IMR-90 (cell line): ENCODE measurements at regions not wholly inside any gene's neighbourhood (a gene's known extent, or its start where the extent isn't known, plus 50 kb on each side); places are given as distances from the start of the nearest gene placed in this dataset.

Experiments used
- ATAC-seq: fragments of 200-7000 bp; cut with Tn5 transposase; 2 replicates; pipeline ENCODE4 v1.9.1; 2020; ENCODE audit warnings: low read depth, mild to moderate bottlenecking, moderate library complexity
- BruUV-seq: library from RNA; stranded (reverse); fragments of 400-500 nt; replicated peaks from 2 replicates; lab custom pipeline; 2021; lab: Mats Ljungman, UMichigan
- CTCF ChIA-PET: fragments of 300-600 bp; formaldehyde crosslinking; extraction: SDS; loops from one replicate; lab custom pipeline; 2021; ENCODE audit warnings: antibody characterized with exemption; lab: Yijun Ruan, JAX
- POLR2A ChIA-PET: fragments of 300-600 bp; sonication (Branson Sonifier 250); formaldehyde crosslinking; loops from one replicate; lab custom pipeline; 2022; ENCODE audit warnings: antibody characterized with exemption; ENCODE audit not compliant: unreplicated experiment; lab: Charles Lee
- DNase-seq: peaks from one replicate; pipeline ENCODE4 v3.0.0; 2013
- H2AFZ ChIP-seq: replicated peaks from 2 replicates; pipeline ENCODE3; 2013; ENCODE audit warnings: low read length, mild to moderate bottlenecking; ENCODE audit not compliant: poor library complexity
- H2AK5ac ChIP-seq: 2 replicates; pipeline ENCODE4 v1.6.1; 2013; ENCODE audit warnings: low read depth, low read length, inconsistent platforms
- H2AK9ac ChIP-seq: replicated peaks from 2 replicates; pipeline ENCODE3; 2013; ENCODE audit warnings: mild to moderate bottlenecking, low read depth, low read length, moderate library complexity; ENCODE audit not compliant: poor library complexity
- H2BK120ac ChIP-seq: 2 replicates; pipeline ENCODE4 v1.6.1; 2013; ENCODE audit warnings: low read depth, low read length, inconsistent platforms
- H2BK15ac ChIP-seq: 3 replicates; pipeline ENCODE4 v1.6.1; 2013; ENCODE audit warnings: low read depth, low read length, inconsistent platforms
- H2BK20ac ChIP-seq: 2 replicates; pipeline ENCODE4 v1.6.1; 2013; ENCODE audit warnings: low read depth, mild to moderate bottlenecking, inconsistent platforms, low read length, moderate library complexity
- H2BK5ac ChIP-seq: 2 replicates; pipeline ENCODE4 v1.6.1; 2013; ENCODE audit warnings: mild to moderate bottlenecking, low read depth, low read length, inconsistent platforms; ENCODE audit not compliant: poor library complexity, severe bottlenecking
- H3K14ac ChIP-seq: replicated peaks from 2 replicates; pipeline ENCODE4 v1.6.1; 2013; ENCODE audit warnings: low read depth, low read length, inconsistent platforms
- H3K18ac ChIP-seq: 2 replicates; pipeline ENCODE4 v1.6.1; 2013; ENCODE audit warnings: low read depth, low read length, control low read depth
- H3K23ac ChIP-seq: 2 replicates; pipeline ENCODE4 v1.6.1; 2013; ENCODE audit warnings: low read depth, low read length, inconsistent platforms
- H3K27ac ChIP-seq: 2 replicates; pipeline ENCODE4 v1.5.1; 2013; ENCODE audit warnings: mild to moderate bottlenecking, control low read depth, low read length; ENCODE audit not compliant: insufficient read depth
- H3K27me3 ChIP-seq: 2 replicates; pipeline ENCODE4 v1.6.1; 2013; ENCODE audit warnings: low read length; ENCODE audit not compliant: control insufficient read depth, insufficient read depth
- H3K36me3 ChIP-seq: 2 replicates; pipeline ENCODE4 v1.6.1; 2013; ENCODE audit warnings: low read length, mixed read lengths; ENCODE audit not compliant: control insufficient read depth, insufficient read depth
- H3K4ac ChIP-seq: 2 replicates; pipeline ENCODE4 v1.6.1; 2013; ENCODE audit warnings: low read depth, low read length, inconsistent platforms
- H3K4me1 ChIP-seq: 2 replicates; pipeline ENCODE4 v1.6.1; 2013; ENCODE audit warnings: low read length, mixed read lengths; ENCODE audit not compliant: control insufficient read depth, insufficient read depth
- H3K4me2 ChIP-seq: 2 replicates; pipeline ENCODE4 v1.6.1; 2013; ENCODE audit warnings: low read depth, mild to moderate bottlenecking, control low read depth, low read length, moderate library complexity
- H3K4me3 ChIP-seq: 2 replicates; pipeline ENCODE4 v1.5.1; 2013; ENCODE audit warnings: low read depth, mild to moderate bottlenecking, control low read depth, low read length, moderate library complexity; ENCODE audit not compliant: insufficient read depth
- H3K56ac ChIP-seq: 2 replicates; pipeline ENCODE4 v1.6.1; 2013; ENCODE audit warnings: low read length, inconsistent platforms; ENCODE audit not compliant: insufficient read depth; ENCODE audit errors: extremely low read depth
- H3K79me1 ChIP-seq, 2 experiments: 2 replicates each; pipeline ENCODE4 v1.6.1; 2013; ENCODE audit warnings: low read length in 2 of 2, inconsistent platforms in 1 of 2, low read depth in 1 of 2
- H3K9ac ChIP-seq: 2 replicates; pipeline ENCODE4 v1.6.1; 2013; ENCODE audit warnings: low read depth, low read length, control low read depth
- H3K9me1 ChIP-seq: 2 replicates; pipeline ENCODE4 v1.6.1; 2013; ENCODE audit warnings: low read length, inconsistent platforms; ENCODE audit not compliant: insufficient read depth
- H3K9me3 ChIP-seq: 2 replicates; pipeline ENCODE4 v1.6.1; 2013; ENCODE audit warnings: low read length; ENCODE audit not compliant: control insufficient read depth, insufficient read depth
- H4K20me1 ChIP-seq: 2 replicates; pipeline ENCODE4 v1.6.1; 2013; ENCODE audit warnings: low read length, inconsistent platforms; ENCODE audit not compliant: insufficient read depth
- H4K5ac ChIP-seq: 2 replicates; pipeline ENCODE4 v1.6.1; 2013; ENCODE audit warnings: mild to moderate bottlenecking, low read depth, low read length, control low read depth
- H4K8ac ChIP-seq, 2 experiments: 2 replicates each; pipeline ENCODE4 v1.6.1; 2013; ENCODE audit warnings: low read depth in 2 of 2, low read length in 2 of 2, control low read depth in 1 of 2, inconsistent platforms in 1 of 2
- H4K91ac ChIP-seq: 2 replicates; pipeline ENCODE4 v1.6.1; 2013; ENCODE audit warnings: low read depth, low read length, inconsistent platforms; ENCODE audit not compliant: insufficient read depth
- BHLHE40 ChIP-seq: fragments of 150-350 bp; IDR thresholded peaks from 2 replicates; pipeline ENCODE4 v1.6.1; 2016; ENCODE audit warnings: mild to moderate bottlenecking, low read depth, low read length
- WGBS, 2 experiments: methylation state at CpG; one replicate each; pipeline versions ENCODE4 v1.1.5 to v1.1.7; 2013; ENCODE audit warnings: missing lambda C conversion rate in 2 of 2; ENCODE audit not compliant: insufficient read length in 1 of 2; ENCODE audit errors: extremely low coverage in 2 of 2; 5-methylcytosine and 5-hydroxymethylcytosine counted together
- dilution Hi-C: fragments of 300-500 bp; cut with HindIII; formaldehyde crosslinking; loops from one replicate; pipeline ENCODE4 v1.14.3; 2018; ENCODE audit warnings: low sequenced_read_pairs; ENCODE audit not compliant: unreplicated experiment
- in situ Hi-C: fragments of 300-500 bp; cut with MboI; formaldehyde crosslinking; loops from 3 replicates; pipeline ENCODE4 v1.14.3; 2019; ENCODE audit warnings: low sequenced_read_pairs, inconsistent platforms, mixed read lengths
- intact Hi-C: fragments of 100-400 bp; cut with micrococcal nuclease; formaldehyde crosslinking; loops from 2 replicates; pipeline ENCODE4 v1.10.0; 2022

DNA sequence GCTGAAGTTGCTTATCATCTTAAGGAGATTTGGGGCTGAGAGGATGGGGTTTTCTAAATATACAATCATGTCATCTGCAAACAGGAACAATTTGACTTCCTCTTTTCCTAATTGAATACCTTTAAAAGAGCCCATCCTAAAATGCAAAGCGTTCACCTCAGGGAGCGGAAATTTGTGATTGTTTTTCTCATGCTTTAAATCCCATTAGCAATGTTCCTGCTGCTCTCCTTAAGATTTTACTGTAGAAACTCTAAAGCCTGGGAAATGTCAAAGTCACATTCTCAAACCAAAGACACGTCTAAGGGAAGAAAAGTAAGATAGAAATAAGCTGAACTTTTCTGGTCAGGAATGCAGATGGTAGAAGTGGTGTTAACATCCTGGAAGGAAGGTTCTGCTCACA, 285.8 kb upstream of the MAP2 start:
- H4K20me1 ChIP-seq = no peaks in the 10 kb centered on the region
- no peak overlapping the region for H3K14ac ChIP-seq
- TF ChIP-seq BHLHE40 = no peak
- H3K27ac ChIP-seq = no peak overlapping the region
- H2BK5ac ChIP-seq = no peak overlapping the region
- no TSS peak for BruUV-seq
- no peak overlapping the region for H4K8ac ChIP-seq
- H3K4ac ChIP-seq = no peak overlapping the region
- ChIA-PET CTCF (no interaction called here), POLR2A (no interaction called here)
- H4K5ac ChIP-seq = no peak overlapping the region
- H2AK5ac ChIP-seq = no peak overlapping the region
- in situ Hi-C loops (no loop called here), intact Hi-C loops (no loop called here), dilution Hi-C loops (no loop called here)
- no peak overlapping the region for H3K4me2 ChIP-seq
- H2BK20ac ChIP-seq = no peak overlapping the region
- 0 out of 2 replicates have a peak, but pooled peaks cover 3% of the 10 kb centered on the region for H3K9me3 ChIP-seq
- H2BK120ac ChIP-seq = no peak overlapping the region
- no peak overlapping the region for H3K4me3 ChIP-seq
- no peak overlapping the region for H4K91ac ChIP-seq
- no peak overlapping the region for H2BK15ac ChIP-seq
- DNase-seq = no peak
- WGBS, 2 experiments = no CpG with 5 or more reads among the region's 3 CpGs
- H3K56ac ChIP-seq = no peak overlapping the region
- no peaks in the 10 kb centered on the region for H3K4me1 ChIP-seq
- H3K23ac ChIP-seq = no peak overlapping the region
- H2AK9ac ChIP-seq = no peak overlapping the region
- no peaks in the 10 kb centered on the region for H3K79me1 ChIP-seq
- H3K9me1 ChIP-seq = no peaks in the 10 kb centered on the region
- H3K18ac ChIP-seq = no peak overlapping the region
- no peak overlapping the region for H3K9ac ChIP-seq
- no peaks in the 10 kb centered on the region for H3K27me3 ChIP-seq
- H3K36me3 ChIP-seq = no peaks in the 10 kb centered on the region
- H2AFZ ChIP-seq = no peak overlapping the region
- no peak for ATAC-seq
